ENCODE measurements at regions not wholly inside any gene's neighbourhood (a gene's known extent, or its start where the extent isn't known, plus 50 kb on each side); places are given as distances from the start of the nearest gene placed in this dataset.
"Not testable (repeated sequence)": the region's sequence is repeated elsewhere in the genome, so short reads cannot be mapped to it uniquely, and the experiment has no call there.

DNA sequence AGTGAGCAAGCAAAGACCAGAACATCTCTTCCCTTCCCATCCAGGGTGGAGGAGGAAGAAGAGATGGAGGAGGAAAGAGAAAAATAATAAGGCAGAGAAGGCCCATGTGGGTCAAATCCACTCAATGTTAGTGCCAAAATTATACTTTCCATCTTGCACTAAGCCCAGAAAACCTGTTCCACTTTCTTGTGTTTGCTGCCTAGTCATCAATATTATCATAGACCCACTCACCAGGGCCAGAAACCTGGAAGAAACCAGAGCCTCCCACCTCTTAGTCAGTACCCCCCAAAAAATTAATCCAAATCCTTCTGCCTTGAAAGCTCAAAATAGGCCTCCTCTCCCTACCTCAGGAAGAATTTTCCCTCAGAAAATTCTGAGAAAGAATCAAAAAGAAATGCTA, 171.1 kb downstream of the SOD2 start:
- BruUV-seq (replicated peaks), result no TSS peak
- Histone ChIP-seq H3K4me1 (ENCODE audit: insufficient read depth, low read length, poor library complexity, severe bottlenecking) (no peaks in the 10 kb centered on the region), H3K9me2 (ENCODE audit: insufficient read depth, low read length) (no peaks in the 10 kb centered on the region), H3K27ac (ENCODE audit: low read depth, low read length, poor library complexity, severe bottlenecking) (no peak overlapping the region), H3K4me3 (ENCODE audit: low read depth, low read length, poor library complexity, severe bottlenecking) (no peak overlapping the region), H3K79me2 (ENCODE audit: insufficient read depth, low read depth, low read length) (no peaks in the 10 kb centered on the region), H2AFZ (ENCODE audit: low read length) (no peak overlapping the region), H3K4me2 (ENCODE audit: low read length) (no peak overlapping the region), H3K9me3 (ENCODE audit: low read length) (no peaks in the 10 kb centered on the region), H3K36me3 (ENCODE audit: insufficient read depth, low read length) (no peaks in the 10 kb centered on the region), H4K20me1 (ENCODE audit: insufficient read depth, low read length) (no peaks in the 10 kb centered on the region)
- TF ChIP-seq EZH2phosphoT487 (IDR thresholded peaks at IDR 0.05; ENCODE audit: borderline replicate concordance, low read depth, low read length), result no peak
- TF ChIP-seq, protein P1, sequence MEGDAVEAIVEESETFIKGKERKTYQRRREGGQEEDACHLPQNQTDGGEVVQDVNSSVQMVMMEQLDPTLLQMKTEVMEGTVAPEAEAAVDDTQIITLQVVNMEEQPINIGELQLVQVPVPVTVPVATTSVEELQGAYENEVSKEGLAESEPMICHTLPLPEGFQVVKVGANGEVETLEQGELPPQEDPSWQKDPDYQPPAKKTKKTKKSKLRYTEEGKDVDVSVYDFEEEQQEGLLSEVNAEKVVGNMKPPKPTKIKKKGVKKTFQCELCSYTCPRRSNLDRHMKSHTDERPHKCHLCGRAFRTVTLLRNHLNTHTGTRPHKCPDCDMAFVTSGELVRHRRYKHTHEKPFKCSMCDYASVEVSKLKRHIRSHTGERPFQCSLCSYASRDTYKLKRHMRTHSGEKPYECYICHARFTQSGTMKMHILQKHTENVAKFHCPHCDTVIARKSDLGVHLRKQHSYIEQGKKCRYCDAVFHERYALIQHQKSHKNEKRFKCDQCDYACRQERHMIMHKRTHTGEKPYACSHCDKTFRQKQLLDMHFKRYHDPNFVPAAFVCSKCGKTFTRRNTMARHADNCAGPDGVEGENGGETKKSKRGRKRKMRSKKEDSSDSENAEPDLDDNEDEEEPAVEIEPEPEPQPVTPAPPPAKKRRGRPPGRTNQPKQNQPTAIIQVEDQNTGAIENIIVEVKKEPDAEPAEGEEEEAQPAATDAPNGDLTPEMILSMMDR (conservative IDR thresholded peaks at IDR 0.05; ENCODE audit: low read length), result no peak
- ChIA-PET CTCF (ENCODE audit: unreplicated experiment) (no interaction called here), POLR2A (interaction anchor here (0.7 to 1.1 kb wide), 3 partner anchors 18 to 1499 kb away, joined by 4 to 5 read pairs (median 4); no protein-coding TSS in a partner anchor)
- DNase-seq (ENCODE audit: low spot score), result no peak
- intact Hi-C loops (cut with micrococcal nuclease; ENCODE audit: unreplicated experiment), result no loop called here

DNA sequence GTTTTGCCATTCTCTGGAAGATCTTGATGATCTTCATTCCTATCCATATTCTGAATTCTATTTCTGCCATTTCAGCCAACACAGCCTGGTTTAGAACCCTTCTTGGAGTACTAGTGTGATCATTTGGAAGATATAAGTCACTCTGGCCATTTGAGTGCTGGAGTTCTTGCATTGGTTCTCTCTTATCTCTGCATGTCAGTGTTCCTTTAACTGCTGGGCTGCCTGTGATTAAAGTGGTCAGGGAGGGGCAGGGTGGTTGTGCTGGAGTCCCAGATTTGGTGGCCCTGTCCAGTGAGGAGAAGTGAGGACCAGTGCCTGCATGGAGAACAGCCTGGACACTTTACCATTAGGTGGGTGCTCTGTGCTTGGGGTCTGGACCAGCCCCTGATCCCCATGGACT, 173.0 kb downstream of the SOD2 start:
- Histone ChIP-seq H2AFZ (ENCODE audit: low read length) (no peak overlapping the region), H3K27ac (ENCODE audit: low read depth, low read length, poor library complexity, severe bottlenecking) (no peak overlapping the region), H3K4me1 (ENCODE audit: insufficient read depth, low read length, poor library complexity, severe bottlenecking) (no peaks in the 10 kb centered on the region), H3K79me2 (ENCODE audit: insufficient read depth, low read depth, low read length) (no peaks in the 10 kb centered on the region), H3K4me2 (ENCODE audit: low read length) (no peak overlapping the region), H3K9me3 (ENCODE audit: low read length) (no peaks in the 10 kb centered on the region), H3K9me2 (ENCODE audit: insufficient read depth, low read length) (no peaks in the 10 kb centered on the region), H4K20me1 (ENCODE audit: insufficient read depth, low read length) (no peaks in the 10 kb centered on the region), H3K36me3 (ENCODE audit: insufficient read depth, low read length) (no peaks in the 10 kb centered on the region), H3K4me3 (ENCODE audit: low read depth, low read length, poor library complexity, severe bottlenecking) (no peak overlapping the region)
- TF ChIP-seq, protein P1 (conservative IDR thresholded peaks at IDR 0.05; ENCODE audit: low read length), result no peak
- no peak for TF ChIP-seq EZH2phosphoT487 (IDR thresholded peaks at IDR 0.05; ENCODE audit: borderline replicate concordance, low read depth, low read length)
- BruUV-seq (replicated peaks), result no TSS peak
- CTCF ChIA-PET (ENCODE audit: unreplicated experiment), result no interaction called here
- POLR2A ChIA-PET, result no interaction called here
- no peak for DNase-seq (ENCODE audit: low spot score)
- intact Hi-C loops (cut with micrococcal nuclease; ENCODE audit: unreplicated experiment), result no loop called here

DNA sequence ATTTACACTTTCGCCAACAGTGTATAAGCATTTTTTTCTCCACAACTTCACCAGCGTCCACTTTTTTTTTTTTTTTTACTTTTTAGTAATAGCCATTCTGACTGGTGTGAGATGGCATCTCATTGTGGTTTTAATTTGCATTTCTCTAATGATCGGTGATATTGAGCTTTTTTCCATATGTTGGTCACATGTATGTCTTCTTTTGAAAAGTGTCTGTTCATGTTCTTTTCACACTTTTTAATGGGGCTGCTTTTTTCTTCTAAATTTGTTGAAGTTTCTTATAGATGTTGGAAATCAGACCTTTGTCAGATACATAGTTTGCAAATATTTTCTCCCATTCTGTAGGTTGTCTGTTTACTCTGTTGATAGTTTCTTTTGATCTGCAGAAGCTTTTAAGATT, 177.2 kb downstream of the SOD2 start:
- H3K4me2 ChIP-seq (ENCODE audit: low read length); H3K9me2 ChIP-seq (ENCODE audit: insufficient read depth, low read length); BruUV-seq (replicated peaks); H3K36me3 ChIP-seq (ENCODE audit: insufficient read depth, low read length); H3K9me3 ChIP-seq (ENCODE audit: low read length); DNase-seq (ENCODE audit: low spot score); H2AFZ ChIP-seq (ENCODE audit: low read length); H3K4me1 ChIP-seq (ENCODE audit: insufficient read depth, low read length, poor library complexity, severe bottlenecking); H3K27ac ChIP-seq (ENCODE audit: low read depth, low read length, poor library complexity, severe bottlenecking); H4K20me1 ChIP-seq (ENCODE audit: insufficient read depth, low read length); intact Hi-C loops (cut with micrococcal nuclease; ENCODE audit: unreplicated experiment); CTCF ChIA-PET (ENCODE audit: unreplicated experiment); H3K4me3 ChIP-seq (ENCODE audit: low read depth, low read length, poor library complexity, severe bottlenecking); H3K79me2 ChIP-seq (ENCODE audit: insufficient read depth, low read depth, low read length): not testable (repeated sequence)
- POLR2A ChIA-PET, result interaction anchor here (0.6 to 0.8 kb wide), 3 partner anchors 24 to 446 kb away, joined by 3 to 4 read pairs (median 3); no protein-coding TSS in a partner anchor

Measured in OCI-LY7 (cell line).